ENCODE measurements at regions not wholly inside any gene's neighbourhood (a gene's known extent, or its start where the extent isn't known, plus 50 kb on each side); places are given as distances from the start of the nearest gene placed in this dataset.

GRCh38 chr22:49620666-49621065 is 207.0 kb downstream of the BRD1 start:
- no peak overlapping the region for H3K4me3 ChIP-seq (ENCODE audit: low read depth, low read length)
- no peak for TF ChIP-seq CTCF (conservative IDR thresholded peaks at IDR 0.05; ENCODE audit: low read depth, low read length)
- DNase-seq (ENCODE audit: low read depth), result no peak

GRCh38 chr22:49620003-49620556 is 207.6 kb downstream of the BRD1 start:
- H3K4me3 ChIP-seq (ENCODE audit: low read depth, low read length), result no peak overlapping the region
- DNase-seq (ENCODE audit: low read depth), result no peak
- no peak for TF ChIP-seq CTCF (conservative IDR thresholded peaks at IDR 0.05; ENCODE audit: low read depth, low read length)

- TF ChIP-seq CTCF (conservative IDR thresholded peaks at IDR 0.05; ENCODE audit: low read depth, low read length), result no peak
- H3K4me3 ChIP-seq (ENCODE audit: low read depth, low read length), result no peak overlapping the region
- no peak for DNase-seq (ENCODE audit: low read depth)
Measured at GRCh38 chr22:49619301-49619700, 208.4 kb downstream of the BRD1 start.

- H3K4me3 ChIP-seq (ENCODE audit: low read depth, low read length), result no peak overlapping the region
- DNase-seq (ENCODE audit: low read depth), result no peak
- no peak for TF ChIP-seq CTCF (conservative IDR thresholded peaks at IDR 0.05; ENCODE audit: low read depth, low read length)
Measured at GRCh38 chr22:49618677-49618953, 209.1 kb downstream of the BRD1 start.

GRCh38 chr22:49617866-49618676 is 209.6 kb downstream of the BRD1 start:
- H3K4me3 ChIP-seq (ENCODE audit: low read depth, low read length), result no peak overlapping the region
- TF ChIP-seq CTCF (conservative IDR thresholded peaks at IDR 0.05; ENCODE audit: low read depth, low read length), result no peak
- DNase-seq (ENCODE audit: low read depth), result no peak

GRCh38 chr22:49617264-49617663 is 210.4 kb downstream of the BRD1 start:
- no peak overlapping the region for H3K4me3 ChIP-seq (ENCODE audit: low read depth, low read length)
- DNase-seq (ENCODE audit: low read depth), result no peak
- no peak for TF ChIP-seq CTCF (conservative IDR thresholded peaks at IDR 0.05; ENCODE audit: low read depth, low read length)
